ENCODE measurements at regions not wholly inside any gene's neighbourhood (a gene's known extent, or its start where the extent isn't known, plus 50 kb on each side); places are given as distances from the start of the nearest gene placed in this dataset.

DNA sequence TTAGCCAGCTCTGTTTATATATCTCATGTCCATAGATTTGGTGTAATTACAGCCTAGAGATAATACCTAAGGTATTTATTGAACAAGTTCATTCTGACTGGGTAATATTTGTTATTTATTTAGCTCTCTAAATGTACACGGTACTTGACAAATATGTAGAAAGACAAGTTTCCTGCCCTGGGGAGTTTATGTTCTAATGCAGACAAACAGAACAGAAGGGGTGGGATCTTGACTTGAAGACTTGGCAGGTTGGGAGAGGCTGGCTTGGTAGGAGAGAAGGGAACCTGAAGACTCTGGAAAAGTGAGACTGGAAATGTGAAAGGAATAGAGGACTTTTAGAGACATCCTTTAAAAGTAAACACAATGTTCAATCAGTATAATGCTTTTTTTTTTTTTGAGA is 97.7 kb upstream of the CDK6 start:
- TF ChIP-seq, protein P1, sequence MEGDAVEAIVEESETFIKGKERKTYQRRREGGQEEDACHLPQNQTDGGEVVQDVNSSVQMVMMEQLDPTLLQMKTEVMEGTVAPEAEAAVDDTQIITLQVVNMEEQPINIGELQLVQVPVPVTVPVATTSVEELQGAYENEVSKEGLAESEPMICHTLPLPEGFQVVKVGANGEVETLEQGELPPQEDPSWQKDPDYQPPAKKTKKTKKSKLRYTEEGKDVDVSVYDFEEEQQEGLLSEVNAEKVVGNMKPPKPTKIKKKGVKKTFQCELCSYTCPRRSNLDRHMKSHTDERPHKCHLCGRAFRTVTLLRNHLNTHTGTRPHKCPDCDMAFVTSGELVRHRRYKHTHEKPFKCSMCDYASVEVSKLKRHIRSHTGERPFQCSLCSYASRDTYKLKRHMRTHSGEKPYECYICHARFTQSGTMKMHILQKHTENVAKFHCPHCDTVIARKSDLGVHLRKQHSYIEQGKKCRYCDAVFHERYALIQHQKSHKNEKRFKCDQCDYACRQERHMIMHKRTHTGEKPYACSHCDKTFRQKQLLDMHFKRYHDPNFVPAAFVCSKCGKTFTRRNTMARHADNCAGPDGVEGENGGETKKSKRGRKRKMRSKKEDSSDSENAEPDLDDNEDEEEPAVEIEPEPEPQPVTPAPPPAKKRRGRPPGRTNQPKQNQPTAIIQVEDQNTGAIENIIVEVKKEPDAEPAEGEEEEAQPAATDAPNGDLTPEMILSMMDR (optimal IDR thresholded peaks at IDR 0.05 in 1 of 3, IDR thresholded peaks at IDR 0.05 in 1 of 3, conservative IDR thresholded peaks at IDR 0.05 in 1 of 3; ENCODE audit: extremely low read depth in 1 of 3, insufficient read depth in 2 of 3, low read length in 3 of 3), result no peak
- TF ChIP-seq EZH2 (IDR thresholded peaks at IDR 0.05; ENCODE audit: low read length), result no peak

Measured in keratinocyte (primary cell).